GM21381 (cell line): ENCODE measurements at regions not wholly inside any gene's neighbourhood (a gene's known extent, or its start where the extent isn't known, plus 50 kb on each side); places are given as distances from the start of the nearest gene placed in this dataset.
"Not testable (repeated sequence)": the region's sequence is repeated elsewhere in the genome, so short reads cannot be mapped to it uniquely, and the experiment has no call there.

Source experiments
- ATAC-seq: cut with Tn5 transposase; IDR thresholded peaks from one replicate; pipeline ENCODE4 v1.9.1; 2021; ENCODE audit warnings: mild to moderate bottlenecking, moderate library complexity; ENCODE audit not compliant: unreplicated experiment

DNA sequence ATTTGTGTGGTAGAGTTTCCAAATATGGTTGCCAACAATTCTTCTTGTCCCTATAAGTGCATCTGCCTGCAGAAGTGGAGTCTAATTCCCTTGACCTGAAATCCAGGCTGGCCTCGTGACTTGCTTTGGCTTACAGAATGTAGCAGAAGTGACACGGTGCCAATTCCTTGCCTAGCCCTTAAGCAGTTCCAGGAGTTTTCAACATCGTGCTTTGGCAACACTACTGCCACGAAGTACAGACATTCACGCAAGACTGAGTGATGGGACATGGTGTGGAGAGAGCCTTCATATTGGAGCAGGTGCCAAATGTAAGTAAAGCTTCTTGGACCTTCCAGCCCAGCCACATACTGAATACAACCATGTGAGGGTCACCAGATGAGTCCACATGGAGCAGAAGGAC is 92.9 kb upstream of the NEK6 start:
- ATAC-seq, result no peak

DNA sequence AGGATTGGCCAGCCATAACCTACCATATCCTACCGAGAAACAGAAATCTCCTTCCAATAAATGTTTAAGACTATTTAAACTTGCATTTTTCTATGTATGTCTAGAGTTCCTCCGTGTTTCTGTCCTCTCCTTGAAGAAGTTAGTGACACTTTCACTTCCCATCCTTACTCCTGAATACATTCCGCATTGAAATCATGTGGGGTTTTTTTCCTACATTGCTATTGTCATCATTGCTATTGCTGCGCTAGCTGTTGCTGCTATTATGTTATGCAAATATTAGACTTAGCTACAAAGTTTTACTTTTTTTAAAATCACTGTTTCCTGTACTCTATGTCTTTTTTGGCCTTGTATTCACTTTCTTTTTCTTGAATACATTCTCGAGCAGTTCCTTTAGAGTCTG is 83.3 kb upstream of the NEK6 start:
- no peak for ATAC-seq

DNA sequence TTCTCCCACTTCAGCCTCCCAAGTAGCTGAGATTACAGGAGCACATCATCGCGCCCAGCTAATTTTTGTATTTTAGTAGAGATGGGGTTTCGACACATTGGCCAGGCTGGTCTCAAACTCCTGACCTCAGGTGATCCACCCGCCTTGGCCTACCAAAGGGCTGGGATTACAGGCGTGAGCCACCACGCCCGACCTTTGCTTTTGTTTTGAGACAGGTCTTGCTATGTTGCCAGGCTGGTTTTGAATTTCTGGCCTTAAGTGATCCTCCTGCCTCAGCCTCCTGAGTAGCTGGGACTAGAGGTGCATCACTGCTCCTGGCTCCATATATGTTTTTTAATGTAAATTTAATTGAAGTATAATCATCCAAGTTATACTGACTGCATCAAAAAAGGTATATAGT is 80.2 kb upstream of the NEK6 start:
- ATAC-seq, result not testable (repeated sequence)

DNA sequence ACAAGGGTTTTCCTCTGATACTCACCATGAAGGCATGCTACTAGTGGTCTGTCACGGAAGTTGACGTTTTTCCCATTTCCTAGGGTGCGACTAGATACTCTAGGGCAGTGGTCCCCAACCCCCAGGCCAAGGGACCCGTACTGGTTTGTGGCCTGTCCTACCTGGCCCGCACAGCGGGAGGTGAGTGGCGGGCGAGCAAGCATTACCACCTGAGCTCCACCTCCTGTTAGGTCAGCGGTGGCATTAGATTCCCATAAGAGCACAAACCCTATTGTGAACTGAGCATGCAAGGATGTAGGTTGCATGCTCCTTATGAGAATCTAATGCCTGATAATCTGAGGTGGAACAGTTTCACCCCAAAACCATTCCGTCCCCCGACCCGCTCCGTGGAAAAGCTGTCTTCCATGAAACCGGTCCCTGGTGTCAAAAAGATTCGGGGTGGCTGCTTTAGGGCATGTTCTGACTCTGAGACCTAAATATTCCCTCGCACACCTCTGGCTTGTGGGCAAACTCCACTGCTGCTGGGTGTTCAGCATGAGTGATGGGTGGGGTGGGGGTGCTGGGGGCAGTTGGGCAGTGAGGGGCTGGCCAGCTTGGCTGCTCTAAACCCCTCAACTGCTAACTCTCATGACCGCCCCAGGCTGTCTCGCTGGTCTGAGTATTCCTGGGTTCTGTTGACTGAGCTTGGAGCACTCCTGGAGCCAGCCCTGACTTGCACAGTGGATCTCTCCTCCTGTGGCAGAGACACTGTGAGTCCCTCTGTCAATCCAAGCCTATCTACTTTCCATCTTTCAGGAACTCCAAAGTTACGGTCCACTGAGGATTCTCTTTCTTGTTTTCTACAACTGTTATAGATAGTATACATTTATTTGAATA is 78.3 kb upstream of the NEK6 start:
- ATAC-seq, result no peak

DNA sequence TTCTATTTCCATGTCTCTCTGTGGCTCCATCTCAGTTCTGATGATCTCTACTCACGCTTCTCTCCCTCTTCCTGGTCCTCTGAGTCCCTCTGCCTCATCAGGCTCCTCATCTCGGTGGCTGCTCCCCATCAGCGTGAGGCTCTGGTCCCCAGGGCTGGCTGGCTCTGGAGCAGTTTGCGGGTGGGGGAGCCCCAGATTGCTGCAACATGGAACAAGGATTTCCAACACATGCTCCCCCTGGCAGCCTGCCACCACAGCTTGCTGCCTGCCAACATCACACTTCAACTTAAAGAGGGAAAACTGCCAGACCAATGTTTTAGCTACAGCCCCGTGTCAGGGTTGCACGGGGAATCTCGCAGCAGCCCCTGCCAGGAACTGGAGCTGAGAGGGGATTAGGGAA is 77.2 kb upstream of the NEK6 start:
- ATAC-seq, result no peak

DNA sequence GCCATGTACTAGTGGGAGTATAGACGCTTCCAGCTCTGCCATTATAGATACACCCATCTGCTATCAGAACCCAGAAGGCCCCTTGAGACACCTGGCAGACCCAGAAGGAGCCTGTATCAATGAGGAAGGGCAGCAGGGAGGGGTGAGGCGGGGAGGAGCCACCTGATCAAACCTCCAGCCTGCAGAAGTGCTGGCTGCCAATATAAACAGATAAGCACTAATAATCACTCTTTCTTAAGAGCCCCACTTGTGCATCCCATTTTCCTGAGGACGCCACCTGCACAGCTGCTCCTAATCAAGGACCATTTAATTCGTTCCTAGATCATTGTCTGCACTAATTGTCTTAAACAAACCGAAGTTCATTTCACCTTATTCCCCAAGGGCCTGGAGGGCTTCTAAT is 75.0 kb upstream of the NEK6 start:
- ATAC-seq, result no peak

DNA sequence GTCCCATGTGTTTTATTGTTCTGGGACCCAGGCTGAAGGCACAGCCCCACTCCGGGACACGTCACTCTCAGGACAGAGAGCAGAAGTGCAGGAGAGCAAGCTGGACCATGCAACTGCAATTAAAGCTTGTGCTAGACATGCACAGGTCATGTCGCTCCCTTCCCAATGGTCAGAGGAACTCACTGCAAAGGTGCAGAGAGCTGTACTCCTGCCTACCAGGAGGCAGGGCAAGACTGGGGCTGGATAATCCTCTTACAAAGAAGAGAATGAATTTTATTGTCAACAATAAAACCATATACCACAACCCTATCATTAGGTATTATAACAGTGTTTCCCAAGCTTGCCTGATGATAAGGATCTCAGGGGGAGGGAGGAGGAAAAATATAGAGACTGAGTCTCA is 74.0 kb upstream of the NEK6 start:
- ATAC-seq, result no peak

DNA sequence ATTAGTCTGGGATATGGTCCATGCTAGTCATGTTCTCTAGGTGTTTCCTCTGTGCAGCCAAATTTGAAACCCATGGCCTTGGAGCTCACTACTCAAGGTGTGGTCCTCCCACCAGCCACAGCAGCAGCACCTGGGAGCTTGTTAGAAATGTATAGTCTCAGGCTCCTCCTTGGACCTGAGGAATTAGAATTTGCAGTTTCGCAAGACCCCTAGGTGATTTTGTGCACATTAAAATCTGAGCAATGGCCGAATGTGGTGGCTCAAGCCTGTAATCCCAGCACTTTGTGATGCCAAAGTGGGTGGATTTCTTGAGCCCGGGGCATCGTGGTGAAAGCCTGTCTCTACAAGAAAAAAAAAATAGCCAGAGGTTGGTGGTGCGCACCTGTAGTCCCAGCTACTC is 72.3 kb upstream of the NEK6 start:
- ATAC-seq, result no peak

DNA sequence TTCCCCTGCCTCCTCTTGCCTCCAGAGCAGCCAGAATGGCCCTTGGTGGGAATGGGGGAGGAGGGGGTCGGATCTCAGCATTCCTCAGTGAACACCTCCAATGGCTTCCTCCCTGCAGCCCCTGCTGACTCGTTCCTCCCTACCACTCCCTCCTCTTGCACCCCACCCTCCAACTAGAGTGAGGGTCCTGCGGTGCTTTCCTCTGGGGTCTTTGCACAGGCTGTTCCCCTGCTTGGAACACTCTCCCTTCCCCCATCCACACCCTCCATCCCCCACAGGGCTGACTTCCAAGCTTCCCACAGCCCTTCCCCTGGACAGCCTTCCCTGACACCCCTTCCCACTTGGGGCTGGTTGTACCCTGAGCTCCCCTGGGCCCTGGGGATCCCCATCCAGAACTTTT is 70.4 kb upstream of the NEK6 start:
- no peak for ATAC-seq

DNA sequence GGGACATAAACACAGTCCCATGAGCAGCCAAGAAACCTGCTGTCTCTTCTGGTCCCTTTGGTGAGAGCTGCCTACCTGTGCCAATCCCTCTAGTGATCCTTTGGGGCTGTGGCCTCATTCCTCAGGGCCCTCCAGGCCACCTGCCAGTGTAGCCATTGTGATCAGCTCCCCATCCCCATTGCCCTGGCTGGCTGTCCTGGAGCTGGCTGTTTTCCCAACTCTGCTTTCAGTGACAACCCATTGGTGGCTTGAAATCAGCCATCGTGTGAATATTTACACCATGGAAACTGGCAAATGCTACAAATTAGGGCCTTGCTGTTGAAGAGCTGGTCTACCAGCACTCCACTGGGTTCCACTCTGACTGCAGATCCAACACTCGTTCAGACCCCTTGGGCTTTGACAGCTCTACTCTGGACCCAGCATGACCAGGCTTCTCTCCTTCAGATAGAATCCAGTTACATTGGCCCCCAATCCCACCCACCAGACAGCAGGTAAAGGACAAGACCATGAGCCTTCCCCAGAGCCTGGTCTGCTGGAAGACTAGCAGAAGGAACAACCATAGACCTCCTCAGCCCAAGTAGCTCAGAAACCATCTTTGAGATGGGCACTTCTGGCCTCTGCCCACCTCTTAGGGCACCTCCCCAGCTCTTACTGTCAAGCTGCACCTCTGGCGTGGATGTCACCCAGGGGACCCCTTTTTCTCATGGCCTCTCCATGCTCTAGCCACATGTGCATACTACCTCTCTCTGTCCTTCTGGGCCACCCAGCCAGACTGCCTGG is 69.2 kb upstream of the NEK6 start:
- no peak for ATAC-seq

DNA sequence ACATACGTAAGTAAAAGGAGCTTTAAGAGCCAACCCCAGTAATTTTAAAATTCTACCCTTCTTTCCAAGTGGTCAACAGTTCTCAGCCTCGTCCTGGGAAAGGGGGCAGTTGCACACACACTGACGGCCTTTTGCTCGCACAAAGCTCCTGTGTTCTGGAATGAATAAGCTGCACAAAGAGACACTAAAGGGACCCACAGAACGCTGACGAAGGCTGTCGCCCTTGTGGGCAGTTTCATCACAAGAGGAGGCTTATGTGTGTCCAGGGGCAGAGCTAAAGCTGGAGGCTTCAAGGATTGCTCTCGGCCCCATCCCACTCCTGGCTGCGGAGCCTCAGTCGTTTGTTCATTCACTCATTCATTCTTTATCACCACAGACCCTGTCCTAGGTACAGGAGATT is 67.0 kb upstream of the NEK6 start:
- no peak for ATAC-seq

DNA sequence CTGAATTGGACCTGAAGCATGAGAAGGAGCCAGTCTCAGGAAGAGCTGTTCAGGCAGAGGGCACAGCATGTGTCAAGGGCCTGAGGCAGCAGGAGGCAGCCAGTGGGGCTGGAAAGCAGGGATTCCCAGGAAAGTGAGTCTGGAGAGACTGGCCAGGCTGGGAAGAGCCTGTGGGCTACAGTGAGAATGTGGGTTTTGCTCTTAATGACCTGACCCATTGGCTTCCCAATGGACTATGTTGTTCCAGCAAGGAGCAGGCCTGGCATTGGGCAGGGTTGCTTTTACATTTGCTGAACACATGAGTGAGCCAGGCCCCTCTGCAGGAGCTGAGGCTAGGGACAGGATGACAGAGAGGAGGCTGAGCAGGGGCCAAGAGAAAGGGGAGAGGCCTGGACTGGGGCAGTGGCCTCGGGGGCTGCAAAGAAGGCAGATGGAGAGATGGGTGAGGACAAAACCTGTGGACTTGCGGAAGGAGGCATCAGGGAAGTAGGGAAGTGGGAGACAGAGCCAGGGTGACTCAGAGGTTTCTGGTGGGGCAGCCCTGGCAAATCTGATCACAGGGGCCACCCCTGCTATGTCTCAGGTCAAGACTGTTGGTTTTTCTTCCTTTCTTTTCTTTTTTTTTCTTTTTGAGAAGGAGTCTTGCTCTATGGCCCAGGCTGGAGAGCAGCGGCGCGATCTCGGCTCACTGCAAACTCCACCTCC is 65.9 kb upstream of the NEK6 start:
- ATAC-seq, result no peak

DNA sequence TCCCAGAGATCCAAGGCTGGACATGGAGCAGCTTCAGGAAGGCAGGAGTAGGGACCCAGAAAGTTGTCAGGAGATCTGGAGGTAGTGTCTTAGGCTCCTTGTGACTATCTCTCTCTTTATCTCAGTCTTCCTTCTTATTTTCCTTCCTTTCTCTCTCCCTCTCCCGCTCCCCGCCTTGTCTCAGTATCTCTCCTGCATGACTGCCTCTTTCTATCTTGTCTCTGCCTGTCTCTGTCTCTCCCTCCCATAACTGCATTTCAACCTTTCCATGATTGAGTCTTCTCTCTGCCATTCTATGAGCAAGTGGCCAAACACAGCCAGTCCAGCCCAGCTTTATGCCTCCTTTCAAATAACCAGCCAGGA is 61.0 kb upstream of the NEK6 start:
- no peak for ATAC-seq

DNA sequence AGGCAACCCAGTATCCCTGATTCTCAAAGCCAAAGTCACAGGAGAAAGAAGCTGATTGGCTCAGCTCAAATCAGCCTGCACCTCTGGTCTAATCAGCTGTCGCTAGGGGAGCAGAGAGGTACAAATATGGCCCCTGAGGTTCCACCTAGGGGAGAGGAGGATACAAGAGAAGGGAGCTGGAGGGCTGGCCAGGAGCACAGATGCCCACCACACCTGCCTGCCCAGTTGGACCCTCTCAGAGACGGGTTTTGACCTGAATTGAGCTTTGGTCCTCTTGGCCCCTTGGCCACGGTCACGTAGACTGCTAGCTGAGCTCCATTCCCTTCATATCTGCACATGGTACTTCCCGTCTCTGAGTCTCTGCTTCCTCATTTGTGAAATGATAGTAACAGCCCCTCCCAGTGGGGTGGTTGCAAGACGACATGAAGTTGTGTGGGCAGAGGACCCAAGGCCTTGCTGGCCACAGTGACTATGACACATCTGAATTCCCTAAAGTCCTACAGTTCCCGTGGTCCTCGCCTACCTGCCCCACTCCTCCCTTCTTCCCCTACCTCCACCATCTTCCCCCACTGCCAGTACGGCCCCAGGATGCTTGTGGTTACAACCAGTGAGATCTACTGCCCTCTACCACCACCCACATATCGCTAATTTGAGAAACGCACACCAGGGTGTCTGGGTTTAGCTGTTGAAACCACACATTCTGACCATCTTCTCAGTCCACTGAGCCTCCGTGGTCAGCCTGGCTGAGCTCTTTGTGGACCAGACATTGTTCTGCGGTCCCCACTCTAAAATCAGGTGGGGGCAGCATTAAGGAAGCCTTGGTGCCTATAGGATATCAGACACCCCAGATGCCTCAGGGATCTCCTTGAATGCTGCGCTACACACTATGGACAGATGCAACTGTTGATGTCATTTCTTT is 60.3 kb upstream of the NEK6 start:
- ATAC-seq, result peak; percentile 51

DNA sequence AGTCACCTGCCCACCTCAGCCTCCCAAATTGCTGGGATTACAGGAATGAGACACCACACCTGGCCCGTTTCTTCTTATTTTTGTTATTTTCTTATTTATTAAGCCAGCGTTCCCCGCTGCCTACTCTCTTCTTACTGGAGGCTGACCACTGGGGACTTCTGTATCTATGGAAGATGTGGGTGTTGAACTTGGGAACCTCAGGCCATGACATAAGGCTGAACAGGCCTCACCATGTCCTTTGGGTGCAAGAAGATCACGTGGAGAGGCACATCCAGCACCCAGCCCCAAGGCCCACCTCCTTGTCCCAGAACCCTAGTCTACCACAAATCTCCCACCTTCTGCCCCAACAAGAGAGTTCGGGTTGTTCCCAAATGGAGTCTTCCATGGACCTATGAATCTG is 59.4 kb upstream of the NEK6 start:
- ATAC-seq, result no peak

DNA sequence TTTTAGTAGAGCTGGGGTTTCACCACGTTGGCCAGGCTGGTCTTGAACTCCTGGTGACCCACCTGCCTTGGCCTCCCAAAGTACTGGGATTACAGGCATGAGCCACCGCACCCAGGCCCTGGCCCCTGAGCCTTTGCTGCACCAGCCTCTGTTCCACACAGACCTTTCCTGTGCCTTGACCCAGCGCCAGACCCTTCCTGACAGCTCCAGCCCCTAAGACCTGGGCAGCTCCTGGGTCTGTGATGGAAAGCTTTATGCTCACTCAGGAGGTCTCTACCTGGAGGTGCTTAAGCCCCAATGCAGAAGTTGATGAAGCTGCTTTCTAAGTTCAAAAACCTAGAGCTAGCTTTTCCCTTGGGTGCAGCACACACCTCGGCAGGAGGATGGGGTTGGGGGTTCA is 58.8 kb upstream of the NEK6 start:
- no peak for ATAC-seq

DNA sequence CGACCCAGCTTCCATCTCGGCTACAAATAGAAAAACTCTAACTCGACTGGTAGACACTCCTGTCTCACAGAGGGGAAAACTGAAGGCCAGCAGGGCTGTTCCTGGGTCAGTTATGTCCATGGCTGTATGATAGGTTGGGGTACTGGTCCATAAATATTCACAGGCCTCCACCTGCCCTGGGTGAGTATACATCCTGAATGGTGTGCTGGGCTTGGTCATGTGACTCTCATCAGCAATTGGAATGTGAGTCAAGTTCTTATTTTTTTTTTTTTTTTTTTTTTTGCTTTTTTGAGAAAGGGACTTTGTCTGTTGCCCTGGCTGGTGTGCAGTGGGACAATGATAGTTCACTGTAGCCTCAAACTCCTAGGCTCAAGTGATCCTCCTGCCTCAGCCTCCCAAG is 58.3 kb upstream of the NEK6 start:
- no peak for ATAC-seq

DNA sequence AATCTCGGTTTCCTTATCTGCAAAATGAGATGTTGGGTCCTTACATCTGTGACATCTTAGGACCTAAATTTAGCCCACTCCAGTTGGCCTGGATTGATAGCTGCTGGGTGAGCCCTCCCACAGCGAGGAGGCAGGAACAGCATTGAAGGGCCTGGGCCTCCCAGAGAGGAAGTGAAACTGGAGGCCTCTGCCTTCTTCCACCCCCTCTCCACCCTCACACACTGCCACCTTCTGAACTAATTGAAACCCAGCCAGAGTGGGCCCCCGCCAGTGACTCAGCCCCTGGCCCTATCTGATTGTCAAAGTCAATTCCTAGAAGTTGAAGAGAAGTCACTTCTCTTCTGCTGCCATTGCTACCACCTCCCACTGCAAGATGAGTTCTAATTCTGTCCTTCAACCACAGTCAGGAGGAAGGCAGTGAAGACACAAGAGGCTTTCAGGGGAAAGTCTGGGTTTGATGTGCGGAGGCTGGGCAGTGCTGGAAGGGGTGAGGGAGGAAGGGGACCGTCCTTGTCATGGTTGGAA is 55.2 kb upstream of the NEK6 start:
- ATAC-seq, result peak; percentile 71

DNA sequence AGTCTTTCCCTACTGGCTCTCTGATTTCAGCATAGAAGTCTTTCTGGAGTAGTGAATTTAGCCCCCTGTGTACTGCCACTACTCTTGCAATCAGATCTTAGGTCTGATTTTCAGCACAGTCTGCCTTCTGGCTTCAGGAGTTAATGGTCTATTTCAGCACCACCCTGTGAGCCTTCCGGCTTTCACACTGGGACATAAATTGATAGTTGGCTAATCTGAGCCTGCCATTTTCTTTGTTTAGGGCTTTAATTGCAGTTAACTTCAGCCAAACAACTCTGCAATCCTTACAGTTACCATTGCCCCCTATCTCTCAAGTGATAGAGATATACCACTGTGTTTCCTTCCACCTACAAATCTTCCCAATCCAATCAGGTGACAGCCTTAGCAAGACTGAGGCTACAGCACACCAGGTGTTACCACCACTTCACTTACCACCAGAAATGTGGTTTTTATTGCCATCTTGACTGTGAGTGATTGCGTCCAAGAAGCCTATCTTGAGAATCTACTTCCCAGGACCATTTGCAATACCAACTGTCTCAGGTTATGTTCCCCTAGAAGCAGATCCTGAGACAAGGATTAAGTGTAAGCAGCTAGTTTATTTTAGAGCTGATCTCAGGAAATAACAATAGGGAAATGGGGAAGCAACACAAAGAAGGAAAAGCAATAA is 51.9 kb upstream of the NEK6 start:
- no peak for ATAC-seq

DNA sequence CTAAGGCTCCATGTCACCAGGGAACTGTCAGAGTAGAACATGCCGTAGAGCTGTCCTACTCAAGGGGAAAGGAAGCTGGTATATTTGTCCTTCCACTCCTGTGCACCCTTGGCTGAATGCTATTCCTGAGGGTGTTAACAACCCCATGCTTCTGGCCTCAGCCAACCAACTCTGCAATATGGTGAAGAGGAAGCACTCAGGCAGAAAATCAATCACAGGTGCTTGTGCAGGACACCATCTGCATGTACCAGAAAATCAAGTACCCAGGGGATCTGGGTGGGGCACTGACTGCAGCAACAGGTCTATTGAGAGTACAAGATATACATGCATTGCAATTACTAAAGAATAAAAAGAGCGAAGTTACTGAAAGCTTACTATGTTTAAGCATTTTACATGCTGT is 51.4 kb upstream of the NEK6 start:
- ATAC-seq, result no peak
